H1 (cell line): ENCODE measurements at regions not wholly inside any gene's neighbourhood (a gene's known extent, or its start where the extent isn't known, plus 50 kb on each side); places are given as distances from the start of the nearest gene placed in this dataset.

Source experiments
- CBX8 ChIP-seq: fragments of 300-800, 300-1000 bp; sonication (generic); IDR thresholded peaks from 2 replicates; pipeline ENCODE4 v1.7.1; 2016; ENCODE audit warnings: low read depth, low read length, borderline replicate concordance
- GTF2F1 ChIP-seq: IDR thresholded peaks from 2 replicates; pipeline ENCODE4 v1.6.1; 2012; ENCODE audit warnings: low read depth, low read length, improper control_type of control experiment, borderline replicate concordance
- KDM1A ChIP-seq: fragments of 200-600, 300-600 bp; sonication (generic); IDR thresholded peaks from 2 replicates; pipeline ENCODE4 v1.7.1; 2016; ENCODE audit warnings: mild to moderate bottlenecking, low read length, borderline replicate concordance
- TBP ChIP-seq: IDR thresholded peaks from 2 replicates; pipeline ENCODE4 v1.6.1; 2011; ENCODE audit warnings: low read depth, low read length, improper control_type of control experiment
- TCF12 ChIP-seq: IDR thresholded peaks from 2 replicates; pipeline ENCODE4 v1.6.1; 2011; ENCODE audit warnings: low read depth, mild to moderate bottlenecking, low read length
- TF ChIP-seq, protein P1 (sequence below): IDR thresholded peaks from 2 replicates; pipeline ENCODE4 v1.6.1; 2011; ENCODE audit warnings: low read depth, mild to moderate bottlenecking, low read length; ENCODE audit not compliant: insufficient read depth
- TF ChIP-seq, protein P2 (sequence below): IDR thresholded peaks from 2 replicates; pipeline ENCODE4 v1.6.1; 2011; ENCODE audit warnings: low read length, improper control_type of control experiment

DNA sequence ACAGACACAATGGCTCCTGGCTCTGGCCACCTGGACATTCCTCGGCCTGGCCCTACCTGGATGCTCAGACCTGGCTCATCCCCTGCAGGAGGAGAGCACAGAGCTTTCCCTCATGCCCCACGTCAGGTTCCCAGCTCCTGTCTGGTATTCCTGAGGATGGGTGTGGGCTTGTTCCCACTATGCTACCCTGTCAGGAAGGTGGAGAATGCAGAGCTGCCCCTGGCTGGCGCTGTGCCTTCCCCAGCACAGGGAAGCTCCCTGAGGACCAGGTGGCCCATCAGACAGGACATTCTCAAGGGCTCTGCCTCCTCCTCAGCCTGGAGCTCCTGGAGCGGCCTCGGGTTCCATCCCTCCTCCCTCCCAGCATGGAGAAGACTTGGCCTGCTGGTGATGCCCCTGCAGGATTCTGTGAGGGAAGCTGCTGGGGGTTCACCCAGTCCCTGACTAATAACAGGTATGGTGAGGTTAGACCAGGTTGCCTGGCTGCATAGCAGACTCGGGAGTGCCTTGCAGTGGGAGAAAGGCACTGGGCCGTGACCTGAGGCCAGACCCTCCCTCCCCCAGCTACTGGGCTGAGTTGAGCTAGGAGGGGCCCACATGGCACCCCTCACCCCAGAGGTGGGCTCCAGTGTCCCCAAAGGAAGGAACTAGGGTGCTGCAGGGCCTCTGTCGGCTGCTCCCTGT, 156.0 kb upstream of the MLN start (continued):
- no peak for TF ChIP-seq CBX8
- TF ChIP-seq TCF12, result no peak
- TF ChIP-seq, protein P1, sequence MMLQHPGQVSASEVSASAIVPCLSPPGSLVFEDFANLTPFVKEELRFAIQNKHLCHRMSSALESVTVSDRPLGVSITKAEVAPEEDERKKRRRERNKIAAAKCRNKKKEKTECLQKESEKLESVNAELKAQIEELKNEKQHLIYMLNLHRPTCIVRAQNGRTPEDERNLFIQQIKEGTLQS, result no peak
- no peak for TF ChIP-seq GTF2F1
- TF ChIP-seq KDM1A, result no peak
- no peak for TF ChIP-seq TBP
- TF ChIP-seq, protein P2, sequence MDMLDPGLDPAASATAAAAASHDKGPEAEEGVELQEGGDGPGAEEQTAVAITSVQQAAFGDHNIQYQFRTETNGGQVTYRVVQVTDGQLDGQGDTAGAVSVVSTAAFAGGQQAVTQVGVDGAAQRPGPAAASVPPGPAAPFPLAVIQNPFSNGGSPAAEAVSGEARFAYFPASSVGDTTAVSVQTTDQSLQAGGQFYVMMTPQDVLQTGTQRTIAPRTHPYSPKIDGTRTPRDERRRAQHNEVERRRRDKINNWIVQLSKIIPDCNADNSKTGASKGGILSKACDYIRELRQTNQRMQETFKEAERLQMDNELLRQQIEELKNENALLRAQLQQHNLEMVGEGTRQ, result no peak
